ENCODE measurements at regions not wholly inside any gene's neighbourhood (a gene's known extent, or its start where the extent isn't known, plus 50 kb on each side); places are given as distances from the start of the nearest gene placed in this dataset.

- Histone ChIP-seq H3K4me1 (no peaks in the 10 kb centered on the region), H3K9me3 (0 out of 3 replicates have a peak, but pooled peaks cover 2% of the 10 kb centered on the region), H3K27ac (no peak overlapping the region), H3K4me2 (no peak overlapping the region), H3K4me3 (no peak overlapping the region)
- POLR2A ChIA-PET: no interaction called here
- DNase-seq (ENCODE audit: low read depth in 1 of 2, low spot score in 1 of 2) (no peak), ATAC-seq (no peak), FAIRE-seq (no peak)
- 1% methylated on average over 2 of the region's 2 CpGs for WGBS (ENCODE audit: missing lambda C conversion rate)
- TF ChIP-seq NFE2L2 (conservative IDR thresholded peaks at IDR 0.05; ENCODE audit: low read length): no peak
- no peak for TF ChIP-seq HES2 (IDR thresholded peaks at IDR 0.05)
- no peak for TF ChIP-seq CEBPB (IDR thresholded peaks at IDR 0.05)
- no peak for TF ChIP-seq NR3C1 (IDR thresholded peaks at IDR 0.05)
- TF ChIP-seq E2F6 (IDR thresholded peaks at IDR 0.05; ENCODE audit: borderline replicate concordance, low read depth): no peak
- TF ChIP-seq RNF2 (IDR thresholded peaks at IDR 0.05; ENCODE audit: borderline replicate concordance, low read depth): no peak
- no peak for TF ChIP-seq CTCF (IDR thresholded peaks at IDR 0.05)
- no peak for TF ChIP-seq BHLHE40 (IDR thresholded peaks at IDR 0.05; ENCODE audit: low read depth, low read length)
- no peak for TF ChIP-seq ZC3H11A (IDR thresholded peaks at IDR 0.05)
- no peak for TF ChIP-seq JUNB (IDR thresholded peaks at IDR 0.05)
- no peak for TF ChIP-seq GATA3 (IDR thresholded peaks at IDR 0.05; ENCODE audit: borderline replicate concordance)
- no peak for TF ChIP-seq EP300 (IDR thresholded peaks at IDR 0.05)
- no peak for TF ChIP-seq KDM5A (IDR thresholded peaks at IDR 0.05)
- CTCF ChIA-PET: interaction anchor here (0.9 kb wide), 1 partner anchor 9 kb away, joined by 3 read pairs; no protein-coding TSS in a partner anchor
Observed at GRCh38 chr12:23423796-23424195, 525.7 kb downstream of the SOX5 start.

- CTCF ChIA-PET: no interaction called here
- no peaks in the 10 kb centered on the region for H3K4me1 ChIP-seq
- no peak overlapping the region for H3K4me2 ChIP-seq
- no peak for TF ChIP-seq GATA3 (IDR thresholded peaks at IDR 0.05; ENCODE audit: borderline replicate concordance)
- no peak for TF ChIP-seq CTCF (IDR thresholded peaks at IDR 0.05)
- no peak for TF ChIP-seq PHF8 (IDR thresholded peaks at IDR 0.05; ENCODE audit: borderline replicate concordance, low read depth)
- no peak for TF ChIP-seq ESRRA (IDR thresholded peaks at IDR 0.05; ENCODE audit: borderline replicate concordance, low read length)
- no peak for TF ChIP-seq HOXA7 (CRISPR knock-in tag; IDR thresholded peaks at IDR 0.05)
- no peak for TF ChIP-seq MAFK (IDR thresholded peaks at IDR 0.05; ENCODE audit: partially characterized antibody)
- no peak for TF ChIP-seq CEBPB (IDR thresholded peaks at IDR 0.05)
- no peak for TF ChIP-seq HDAC2 (IDR thresholded peaks at IDR 0.05)
- TF ChIP-seq ZSCAN20 (CRISPR knock-in tag; IDR thresholded peaks at IDR 0.05): no peak
- TF ChIP-seq MAZ (IDR thresholded peaks at IDR 0.05; ENCODE audit: borderline replicate concordance, low read depth, low read length): no peak
- no peak for TF ChIP-seq HOXB5 (CRISPR knock-in tag; IDR thresholded peaks at IDR 0.05)
- no peak for TF ChIP-seq JUNB (IDR thresholded peaks at IDR 0.05)
- TF ChIP-seq PBX3 (IDR thresholded peaks at IDR 0.05): no peak
- no peak for TF ChIP-seq EP300 (IDR thresholded peaks at IDR 0.05)
- ATAC-seq (no peak), DNase-seq (ENCODE audit: low read depth in 1 of 2, low spot score in 1 of 2) (no peak), FAIRE-seq (no peak)
- H3K4me3 ChIP-seq: no peak overlapping the region
- WGBS (ENCODE audit: missing lambda C conversion rate): 3% methylated on average over 9 of the region's 9 CpGs
- POLR2A ChIA-PET: no interaction called here
- H3K9me3 ChIP-seq: 0 out of 3 replicates have a peak, but pooled peaks cover 2% of the 10 kb centered on the region
- H3K27ac ChIP-seq: no peak overlapping the region
Observed at GRCh38 chr12:23424685-23425084, 524.8 kb downstream of the SOX5 start.

All from A549 (cell line).